ENCODE measurements at regions not wholly inside any gene's neighbourhood (a gene's known extent, or its start where the extent isn't known, plus 50 kb on each side); places are given as distances from the start of the nearest gene placed in this dataset.
"Not testable (repeated sequence)": the region's sequence is repeated elsewhere in the genome, so short reads cannot be mapped to it uniquely, and the experiment has no call there.

DNA sequence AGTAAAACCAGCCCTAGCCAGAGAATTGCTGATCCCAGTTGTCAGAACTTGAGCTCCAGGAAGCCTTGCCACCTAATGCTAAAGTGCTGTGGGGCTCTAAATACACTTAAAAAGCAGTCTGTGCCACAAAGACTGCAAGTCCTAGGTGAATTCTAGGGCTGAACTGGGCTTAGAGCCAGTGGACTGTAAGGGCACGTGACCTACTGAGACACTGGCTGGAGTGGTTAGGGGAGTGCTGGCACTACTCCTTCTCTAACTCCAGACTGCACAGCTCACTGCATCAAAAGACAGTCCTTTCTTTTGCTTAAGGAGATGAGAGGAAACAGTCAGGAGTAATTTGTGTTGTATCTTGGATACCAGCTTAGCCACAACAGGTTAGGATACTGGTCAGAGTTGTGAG lies 1240.2 kb downstream of the FAM133A start:
- H3K27ac ChIP-seq: no peak overlapping the region
- TF ChIP-seq, protein P1, sequence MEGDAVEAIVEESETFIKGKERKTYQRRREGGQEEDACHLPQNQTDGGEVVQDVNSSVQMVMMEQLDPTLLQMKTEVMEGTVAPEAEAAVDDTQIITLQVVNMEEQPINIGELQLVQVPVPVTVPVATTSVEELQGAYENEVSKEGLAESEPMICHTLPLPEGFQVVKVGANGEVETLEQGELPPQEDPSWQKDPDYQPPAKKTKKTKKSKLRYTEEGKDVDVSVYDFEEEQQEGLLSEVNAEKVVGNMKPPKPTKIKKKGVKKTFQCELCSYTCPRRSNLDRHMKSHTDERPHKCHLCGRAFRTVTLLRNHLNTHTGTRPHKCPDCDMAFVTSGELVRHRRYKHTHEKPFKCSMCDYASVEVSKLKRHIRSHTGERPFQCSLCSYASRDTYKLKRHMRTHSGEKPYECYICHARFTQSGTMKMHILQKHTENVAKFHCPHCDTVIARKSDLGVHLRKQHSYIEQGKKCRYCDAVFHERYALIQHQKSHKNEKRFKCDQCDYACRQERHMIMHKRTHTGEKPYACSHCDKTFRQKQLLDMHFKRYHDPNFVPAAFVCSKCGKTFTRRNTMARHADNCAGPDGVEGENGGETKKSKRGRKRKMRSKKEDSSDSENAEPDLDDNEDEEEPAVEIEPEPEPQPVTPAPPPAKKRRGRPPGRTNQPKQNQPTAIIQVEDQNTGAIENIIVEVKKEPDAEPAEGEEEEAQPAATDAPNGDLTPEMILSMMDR (IDR thresholded peaks at IDR 0.05): no peak
- TF ChIP-seq ZFX (IDR thresholded peaks at IDR 0.05; ENCODE audit: borderline replicate concordance): no peak

DNA sequence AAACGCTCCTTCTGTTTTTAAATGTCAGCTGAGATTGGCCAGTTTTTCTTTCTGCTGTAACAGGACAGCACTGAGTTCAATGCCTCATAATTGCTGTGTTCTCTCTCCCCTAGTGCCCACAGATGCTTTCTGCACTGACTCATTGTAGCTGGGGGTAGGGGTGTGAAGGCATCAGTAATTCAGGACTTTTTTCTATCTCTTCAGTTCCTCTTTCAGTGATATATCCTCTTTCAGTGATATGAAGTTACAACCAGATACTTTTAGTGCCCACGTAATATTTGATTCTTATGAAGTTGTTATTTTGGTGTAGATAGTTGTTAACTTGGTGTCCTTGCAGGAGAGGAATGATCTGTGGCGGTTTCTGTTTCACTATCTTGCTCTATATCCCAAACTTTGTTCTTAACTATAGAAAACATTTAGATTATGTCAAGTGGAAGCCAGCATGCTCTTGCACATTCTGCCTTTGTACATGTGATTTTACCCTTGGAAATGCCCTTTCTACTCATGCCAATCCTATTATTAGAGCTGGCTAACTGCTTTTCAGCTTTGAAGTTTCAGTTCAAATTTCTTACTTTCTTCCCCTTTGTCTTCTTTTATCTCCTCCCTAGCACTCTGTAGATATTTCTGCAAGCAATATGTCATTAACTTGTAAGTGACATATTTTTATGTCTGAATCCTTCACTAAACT lies 1258.4 kb downstream of the FAM133A start:
- no peak for TF ChIP-seq ZFX (IDR thresholded peaks at IDR 0.05; ENCODE audit: borderline replicate concordance)
- TF ChIP-seq, protein P1 (IDR thresholded peaks at IDR 0.05): no peak
- no peak overlapping the region for H3K27ac ChIP-seq

DNA sequence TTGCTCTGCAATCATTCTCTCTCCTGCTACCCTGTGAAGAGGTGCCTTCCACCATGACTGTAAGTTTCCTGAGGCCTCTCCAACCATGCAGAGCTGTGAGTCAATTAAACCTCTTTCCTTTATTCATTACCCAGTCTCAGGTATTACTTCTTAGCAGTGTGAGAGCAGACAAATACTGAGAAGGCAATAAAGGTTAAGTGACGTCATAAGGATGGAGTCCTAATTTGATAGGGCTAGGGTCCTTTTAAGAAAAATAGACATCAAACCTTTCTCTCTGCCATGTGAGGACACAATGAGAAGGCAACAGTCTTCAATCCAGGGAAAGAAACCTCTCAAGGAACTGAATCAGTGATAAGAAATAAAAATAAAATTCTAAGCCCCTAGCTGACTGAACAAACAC lies 1262.7 kb downstream of the FAM133A start:
- no peak overlapping the region for H3K27ac ChIP-seq
- TF ChIP-seq, protein P1 (IDR thresholded peaks at IDR 0.05): no peak
- TF ChIP-seq ZFX (IDR thresholded peaks at IDR 0.05; ENCODE audit: borderline replicate concordance): no peak

DNA sequence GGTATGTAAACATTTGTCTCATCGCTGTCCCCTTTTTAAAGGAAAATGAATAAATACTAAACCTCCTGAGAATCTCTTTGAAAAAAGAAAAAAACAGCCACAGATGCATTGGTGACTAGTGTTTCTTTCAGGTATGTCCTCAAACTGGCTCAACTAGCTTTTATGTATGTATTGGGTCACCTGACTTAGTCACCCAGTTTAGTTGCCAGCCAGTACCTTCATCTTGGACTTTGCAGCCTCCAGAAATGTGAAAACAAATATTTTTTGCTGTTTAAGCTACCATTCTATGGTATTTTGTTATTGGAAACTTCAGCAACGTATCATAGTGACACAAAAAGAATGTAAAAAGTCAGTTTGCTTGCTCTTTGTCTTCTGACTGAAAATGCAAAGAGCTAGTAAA lies 1263.5 kb downstream of the FAM133A start:
- TF ChIP-seq, protein P1 (IDR thresholded peaks at IDR 0.05): no peak
- no peak for TF ChIP-seq ZFX (IDR thresholded peaks at IDR 0.05; ENCODE audit: borderline replicate concordance)

DNA sequence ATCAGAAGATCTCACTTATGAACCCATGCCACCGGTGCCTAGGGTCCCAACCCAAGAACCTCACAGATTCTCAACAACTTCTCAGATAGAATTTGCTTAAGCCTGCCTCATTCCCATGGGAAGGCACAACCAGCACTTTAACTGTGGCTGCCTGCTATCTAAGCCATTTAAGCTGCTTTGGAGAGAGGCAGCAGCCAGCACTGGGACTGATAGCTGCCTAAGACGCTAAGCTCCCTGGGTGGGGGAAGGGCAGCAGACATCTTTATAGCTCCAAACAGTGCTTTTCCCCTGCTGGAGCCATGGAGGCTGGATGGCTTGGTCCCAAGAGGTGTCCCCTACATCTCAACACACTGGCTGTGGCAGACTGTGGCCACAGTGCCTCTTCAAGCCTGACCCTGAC lies 1268.6 kb downstream of the FAM133A start:
- no peak for TF ChIP-seq ZFX (IDR thresholded peaks at IDR 0.05; ENCODE audit: borderline replicate concordance)
- TF ChIP-seq, protein P1 (IDR thresholded peaks at IDR 0.05): no peak

More for the DNA sequence above, 1263.5 kb downstream of the FAM133A start:
- H3K27ac ChIP-seq: no peak overlapping the region

DNA sequence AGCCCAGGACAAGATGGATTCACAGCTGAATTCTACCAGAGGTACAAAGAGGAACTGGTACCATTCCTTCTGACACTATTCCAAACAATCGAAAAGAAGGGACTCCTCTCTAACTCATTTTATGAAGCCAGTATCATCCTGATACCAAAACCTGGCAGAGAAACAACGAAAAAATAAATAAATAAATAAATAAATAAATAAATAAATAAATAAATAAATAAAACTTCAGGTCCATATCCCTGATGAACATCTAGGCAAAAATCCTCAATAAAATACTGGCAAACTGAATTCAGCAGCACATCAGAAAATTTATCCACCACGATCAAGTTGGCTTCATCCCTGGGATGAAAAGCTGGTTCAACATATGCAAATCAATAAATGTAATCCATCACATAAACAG lies 1272.1 kb downstream of the FAM133A start:
- not testable (repeated sequence) for H3K27ac ChIP-seq

More for the DNA sequence above, 1268.6 kb downstream of the FAM133A start:
- H3K27ac ChIP-seq: no peak overlapping the region

DNA sequence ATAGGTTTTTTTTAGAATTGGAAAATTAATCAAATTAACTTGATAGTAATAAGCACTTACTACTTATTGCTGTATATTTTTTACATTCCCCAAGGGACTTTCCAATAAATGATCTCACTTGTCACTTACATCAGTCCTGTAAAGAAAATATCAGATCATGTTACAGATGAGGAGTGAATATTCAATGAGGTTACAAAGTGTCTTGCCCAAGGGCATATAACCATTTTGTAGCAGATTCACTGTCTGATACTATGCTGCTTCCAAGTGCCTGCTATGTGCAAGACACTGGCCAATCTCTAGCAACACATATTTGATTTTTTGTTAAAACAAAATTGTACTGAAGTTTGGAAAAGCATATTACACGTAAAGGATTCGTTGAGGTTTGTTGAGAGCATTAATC lies 1287.7 kb downstream of the FAM133A start:
- TF ChIP-seq, protein P1 (IDR thresholded peaks at IDR 0.05): no peak
- no peak overlapping the region for H3K27ac ChIP-seq

DNA sequence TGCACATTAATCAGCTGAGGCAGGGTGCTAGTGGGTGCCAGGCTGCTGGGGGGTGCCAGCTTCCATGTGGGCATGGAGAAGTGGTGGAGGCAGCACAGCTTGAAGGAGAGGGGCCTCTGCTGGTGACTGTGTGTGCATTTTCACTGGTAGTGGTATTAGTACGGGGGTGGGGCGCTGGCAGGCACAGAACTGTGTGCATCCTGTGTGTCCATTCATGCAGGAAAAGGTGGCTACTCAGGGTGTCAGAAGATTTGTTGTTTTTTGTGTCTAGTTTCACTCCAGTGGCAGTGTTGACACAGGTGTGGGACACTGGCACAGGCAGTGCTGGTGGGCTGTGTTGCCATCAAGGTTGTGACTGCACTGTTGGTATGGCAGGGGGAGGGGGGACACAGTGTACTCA lies 1303.6 kb downstream of the FAM133A start:
- no peak for TF ChIP-seq ZFX (IDR thresholded peaks at IDR 0.05; ENCODE audit: borderline replicate concordance)
- no peak overlapping the region for H3K27ac ChIP-seq
